Keratinocyte (primary cell): ENCODE measurements at regions not wholly inside any gene's neighbourhood (a gene's known extent, or its start where the extent isn't known, plus 50 kb on each side); places are given as distances from the start of the nearest gene placed in this dataset.

Experiments
- EZH2 ChIP-seq: IDR thresholded peaks from one replicate; pipeline ENCODE4 v1.6.1; 2012; ENCODE audit warnings: inconsistent platforms, mild to moderate bottlenecking, low read length, moderate library complexity
- TF ChIP-seq, protein P1 (sequence below), 3 experiments: IDR thresholded peaks in 1 of 3; conservative IDR thresholded peaks in 1 of 3; optimal IDR thresholded peaks in 1 of 3; 2 replicates in 2 of 3; 3 replicates in 1 of 3; pipeline versions ENCODE3 to v1.5.1; 2011; ENCODE audit warnings: low read length in 3 of 3, mild to moderate bottlenecking in 3 of 3, moderate library complexity in 2 of 3, control low read depth in 1 of 3, inconsistent platforms in 1 of 3; ENCODE audit not compliant: insufficient read depth in 2 of 3; ENCODE audit errors: extremely low read depth in 1 of 3

GRCh38 chr21:43297391-43297981 is 128.7 kb downstream of the CRYAA start:
- TF ChIP-seq, protein P1, sequence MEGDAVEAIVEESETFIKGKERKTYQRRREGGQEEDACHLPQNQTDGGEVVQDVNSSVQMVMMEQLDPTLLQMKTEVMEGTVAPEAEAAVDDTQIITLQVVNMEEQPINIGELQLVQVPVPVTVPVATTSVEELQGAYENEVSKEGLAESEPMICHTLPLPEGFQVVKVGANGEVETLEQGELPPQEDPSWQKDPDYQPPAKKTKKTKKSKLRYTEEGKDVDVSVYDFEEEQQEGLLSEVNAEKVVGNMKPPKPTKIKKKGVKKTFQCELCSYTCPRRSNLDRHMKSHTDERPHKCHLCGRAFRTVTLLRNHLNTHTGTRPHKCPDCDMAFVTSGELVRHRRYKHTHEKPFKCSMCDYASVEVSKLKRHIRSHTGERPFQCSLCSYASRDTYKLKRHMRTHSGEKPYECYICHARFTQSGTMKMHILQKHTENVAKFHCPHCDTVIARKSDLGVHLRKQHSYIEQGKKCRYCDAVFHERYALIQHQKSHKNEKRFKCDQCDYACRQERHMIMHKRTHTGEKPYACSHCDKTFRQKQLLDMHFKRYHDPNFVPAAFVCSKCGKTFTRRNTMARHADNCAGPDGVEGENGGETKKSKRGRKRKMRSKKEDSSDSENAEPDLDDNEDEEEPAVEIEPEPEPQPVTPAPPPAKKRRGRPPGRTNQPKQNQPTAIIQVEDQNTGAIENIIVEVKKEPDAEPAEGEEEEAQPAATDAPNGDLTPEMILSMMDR (optimal IDR thresholded peaks at IDR 0.05 in 1 of 3, IDR thresholded peaks at IDR 0.05 in 1 of 3, conservative IDR thresholded peaks at IDR 0.05 in 1 of 3; ENCODE audit: extremely low read depth in 1 of 3, insufficient read depth in 2 of 3, low read length in 3 of 3): no peak
- no peak for TF ChIP-seq EZH2
